ENCODE measurements at regions not wholly inside any gene's neighbourhood (a gene's known extent, or its start where the extent isn't known, plus 50 kb on each side); places are given as distances from the start of the nearest gene placed in this dataset.
A peak's percentile ranks its signal among the peaks of the same experiment; 100 is the strongest.

DNA sequence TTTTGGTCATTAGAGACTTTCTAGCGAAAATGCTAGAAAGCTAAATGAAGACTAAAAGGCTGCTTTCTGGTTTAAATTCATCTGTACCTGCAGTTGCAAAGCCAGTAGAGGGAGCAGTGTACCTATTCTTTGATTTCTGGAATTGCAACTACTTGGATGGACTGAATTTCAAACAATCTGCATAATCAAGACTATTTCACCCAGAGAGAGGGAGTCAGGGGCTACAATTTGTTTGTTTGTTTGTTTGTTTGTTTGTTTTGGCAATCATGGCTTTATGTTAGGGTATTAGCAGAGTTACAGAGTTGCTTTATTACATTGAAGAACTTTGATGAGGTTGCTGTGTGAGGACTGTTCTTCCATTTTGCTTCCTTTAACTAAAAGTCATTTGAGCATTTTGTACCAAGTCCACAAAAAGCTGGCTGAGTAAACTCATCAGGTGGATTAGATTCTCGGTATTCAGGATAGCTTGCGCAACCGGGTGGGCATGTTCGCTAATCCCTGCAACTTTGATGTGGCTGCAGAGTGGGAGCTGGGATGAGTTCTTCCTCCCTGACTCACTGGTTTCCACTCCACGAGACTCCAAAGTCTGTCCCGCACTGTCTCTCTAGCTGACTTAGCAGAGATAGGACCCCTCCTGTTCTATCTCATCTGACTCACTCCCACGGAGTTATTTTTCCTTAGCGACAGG, 80.0 kb upstream of the TUT7 start:
- Histone ChIP-seq H2AK5ac (ENCODE audit: low read depth, low read length) (no peak overlapping the region), H3K9me3 (replicated peaks in 1 of 2; ENCODE audit: control insufficient read depth in 2 of 2, insufficient read depth in 1 of 2, low read depth in 1 of 2, low read length in 2 of 2) (no peaks in the 10 kb centered on the region), H3K14ac (ENCODE audit: low read length) (no peak overlapping the region), H3K4me1 (ENCODE audit: control insufficient read depth in 2 of 2, insufficient read depth in 1 of 2, low read depth in 1 of 2, low read length in 2 of 2) (peaks cover 0 to 3% of the 10 kb centered on the region in 2 donors), H4K91ac (ENCODE audit: low read depth, low read length, poor library complexity) (no peak overlapping the region), H2BK120ac (ENCODE audit: low read depth, low read length) (no peak overlapping the region), H3K4me2 (ENCODE audit: insufficient read depth, low read length, poor library complexity, severe bottlenecking) (no peak overlapping the region), H3K27ac (replicated peaks; ENCODE audit: low read length) (no peak overlapping the region), H4K8ac (ENCODE audit: low read depth, low read length) (no peak overlapping the region), H3K4me3 (ENCODE audit: low read length in 2 of 2) (no peak overlapping the region), H3K23ac (ENCODE audit: low read depth, low read length, poor library complexity) (no peak overlapping the region), H3K18ac (ENCODE audit: low read length) (no peak overlapping the region), H3K36me3 (replicated peaks in 1 of 2; ENCODE audit: control insufficient read depth in 2 of 2, insufficient read depth in 2 of 2, low read length in 2 of 2) (no peaks in the 10 kb centered on the region), H3K9ac (ENCODE audit: low read depth, low read length, poor library complexity) (no peak overlapping the region), H3K27me3 (ENCODE audit: control insufficient read depth in 3 of 3, insufficient read depth in 3 of 3, low read depth in 1 of 3, low read length in 3 of 3) (no peaks in the 10 kb centered on the region), H2BK15ac (ENCODE audit: low read length) (no peak overlapping the region), H3K4ac (ENCODE audit: low read length) (no peak overlapping the region), H2AFZ (ENCODE audit: low read length) (no peak overlapping the region), H2BK12ac (ENCODE audit: low read length) (no peak overlapping the region), H2BK5ac (ENCODE audit: low read length) (no peak overlapping the region), H3K79me1 (ENCODE audit: low read depth, low read length) (no peaks in the 10 kb centered on the region)
- WGBS, 2 donors (ENCODE audit: extremely low coverage in 2 of 2, insufficient read length in 2 of 2, insufficient replicate concordance in 1 of 2): no CpG with 5 or more reads among the region's 9 CpGs
- DNase-seq (ENCODE audit: low spot score): peak; percentile 57

DNA sequence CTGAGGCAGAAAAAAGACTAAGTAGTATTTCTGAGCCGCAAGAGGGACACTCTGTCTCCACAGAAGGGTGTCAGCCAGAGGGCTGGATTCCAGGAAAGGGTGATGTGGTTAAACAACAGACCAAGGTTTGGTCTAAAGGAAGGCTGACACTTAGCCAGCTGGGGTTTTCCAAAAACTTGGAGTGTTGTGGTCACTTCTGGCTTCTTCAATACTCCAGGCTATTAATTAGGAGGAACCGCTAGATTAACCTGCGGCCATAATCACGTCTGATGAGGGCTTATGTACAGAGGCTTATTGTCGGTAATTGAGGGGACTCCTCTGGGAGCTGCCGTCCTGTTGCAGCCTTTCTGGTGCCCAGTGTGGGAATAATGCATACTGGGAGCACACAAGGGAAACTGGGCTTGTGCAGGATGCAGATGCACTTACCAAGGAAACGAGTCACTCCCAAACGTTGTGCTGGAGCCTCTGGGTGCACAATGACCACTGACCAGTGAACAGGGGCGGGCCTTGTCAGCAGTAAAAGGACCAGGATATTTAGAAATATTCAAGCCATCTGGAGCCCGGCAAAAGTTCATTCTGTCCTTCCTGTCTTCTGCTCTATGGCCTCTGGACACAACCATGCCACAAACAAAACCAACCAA, 70.2 kb upstream of the TUT7 start:
- no peak overlapping the region for H3K14ac ChIP-seq (ENCODE audit: low read length)
- no peak overlapping the region for H2BK15ac ChIP-seq (ENCODE audit: low read length)
- no peaks in the 10 kb centered on the region for H3K9me3 ChIP-seq (replicated peaks in 1 of 2; ENCODE audit: control insufficient read depth in 2 of 2, insufficient read depth in 1 of 2, low read depth in 1 of 2, low read length in 2 of 2)
- H2BK5ac ChIP-seq (ENCODE audit: low read length): no peak overlapping the region
- H3K4me3 ChIP-seq (ENCODE audit: low read length in 2 of 2): no peak overlapping the region
- H3K4ac ChIP-seq (ENCODE audit: low read length): no peak overlapping the region
- H3K79me1 ChIP-seq (ENCODE audit: low read depth, low read length): no peaks in the 10 kb centered on the region
- H3K23ac ChIP-seq (ENCODE audit: low read depth, low read length, poor library complexity): no peak overlapping the region
- no peak overlapping the region for H4K91ac ChIP-seq (ENCODE audit: low read depth, low read length, poor library complexity)
- no peaks in the 10 kb centered on the region for H3K4me1 ChIP-seq (ENCODE audit: control insufficient read depth in 2 of 2, insufficient read depth in 1 of 2, low read depth in 1 of 2, low read length in 2 of 2)
- H3K4me2 ChIP-seq (ENCODE audit: insufficient read depth, low read length, poor library complexity, severe bottlenecking): no peak overlapping the region
- H3K27ac ChIP-seq (replicated peaks; ENCODE audit: low read length): no peak overlapping the region
- H4K8ac ChIP-seq (ENCODE audit: low read depth, low read length): no peak overlapping the region
- H3K27me3 ChIP-seq (ENCODE audit: control insufficient read depth in 3 of 3, insufficient read depth in 3 of 3, low read depth in 1 of 3, low read length in 3 of 3): peaks cover 0 to 3% (median 0%) of the 10 kb centered on the region in 3 experiments
- no peak overlapping the region for H3K18ac ChIP-seq (ENCODE audit: low read length)
- no peak overlapping the region for H3K9ac ChIP-seq (ENCODE audit: low read depth, low read length, poor library complexity)
- no peak for DNase-seq (ENCODE audit: low spot score)
- no peak overlapping the region for H2AK5ac ChIP-seq (ENCODE audit: low read depth, low read length)
- WGBS, 2 donors (ENCODE audit: extremely low coverage in 2 of 2, insufficient read length in 2 of 2, insufficient replicate concordance in 1 of 2): no CpG with 5 or more reads among the region's 10 CpGs
- no peak overlapping the region for H2AFZ ChIP-seq (ENCODE audit: low read length)
- no peak overlapping the region for H2BK120ac ChIP-seq (ENCODE audit: low read depth, low read length)
- no peak overlapping the region for H2BK12ac ChIP-seq (ENCODE audit: low read length)
- H3K36me3 ChIP-seq (replicated peaks in 1 of 2; ENCODE audit: control insufficient read depth in 2 of 2, insufficient read depth in 2 of 2, low read length in 2 of 2): no peaks in the 10 kb centered on the region

DNA sequence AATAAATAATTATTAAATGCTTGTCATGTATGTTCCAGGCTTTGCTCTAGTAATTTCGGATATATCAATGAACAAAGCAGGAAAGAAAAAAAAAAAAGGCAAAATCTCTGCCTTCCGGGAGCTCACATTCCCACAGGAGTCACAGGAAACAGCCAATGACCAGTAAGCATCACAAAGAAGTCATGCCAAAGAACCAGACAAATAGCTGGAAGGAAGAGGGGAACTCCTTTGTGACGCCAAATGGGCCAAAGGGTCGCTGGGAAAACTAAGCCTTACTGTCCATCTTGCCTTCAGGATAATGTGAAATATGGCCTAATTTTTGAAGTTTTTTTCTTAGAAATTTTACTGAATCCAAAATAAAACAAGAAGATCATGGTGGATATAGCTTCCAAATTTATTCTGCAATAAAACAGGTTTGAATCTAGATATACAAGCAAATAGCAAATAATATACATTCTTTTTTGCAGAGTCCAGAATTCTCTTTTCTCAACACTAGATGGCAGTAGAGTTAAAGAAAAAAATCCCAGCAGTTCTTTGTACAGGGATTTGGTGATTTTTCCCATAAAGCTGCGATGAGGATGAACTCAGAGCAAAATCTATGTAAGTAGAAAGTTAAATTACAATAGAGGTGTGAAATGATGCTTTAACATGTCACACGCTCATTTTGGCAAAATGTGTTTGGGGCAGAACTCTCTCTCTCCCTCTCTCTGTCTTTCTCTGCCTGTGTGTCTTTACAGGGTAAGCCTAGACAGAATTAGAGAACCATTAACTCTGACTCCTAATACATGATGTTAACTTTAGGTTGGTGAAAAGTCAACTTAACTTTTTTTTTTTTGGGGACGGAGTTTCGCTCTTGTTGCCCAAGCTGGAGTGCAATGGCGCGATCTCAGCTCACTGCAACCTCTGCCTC, 60.0 kb upstream of the TUT7 start:
- Histone ChIP-seq H3K27ac (replicated peaks; ENCODE audit: low read length) (no peak overlapping the region), H3K27me3 (ENCODE audit: control insufficient read depth in 3 of 3, insufficient read depth in 3 of 3, low read depth in 1 of 3, low read length in 3 of 3) (no peaks in the 10 kb centered on the region), H4K8ac (ENCODE audit: low read depth, low read length) (no peak overlapping the region), H3K4ac (ENCODE audit: low read length) (no peak overlapping the region), H3K14ac (ENCODE audit: low read length) (no peak overlapping the region), H2AK5ac (ENCODE audit: low read depth, low read length) (no peak overlapping the region), H3K9ac (ENCODE audit: low read depth, low read length, poor library complexity) (no peak overlapping the region), H3K18ac (ENCODE audit: low read length) (no peak overlapping the region), H2BK12ac (ENCODE audit: low read length) (no peak overlapping the region), H2BK15ac (ENCODE audit: low read length) (no peak overlapping the region), H3K4me3 (ENCODE audit: low read length in 2 of 2) (no peak overlapping the region), H3K9me3 (replicated peaks in 1 of 2; ENCODE audit: control insufficient read depth in 2 of 2, insufficient read depth in 1 of 2, low read depth in 1 of 2, low read length in 2 of 2) (no peaks in the 10 kb centered on the region), H2AFZ (ENCODE audit: low read length) (no peak overlapping the region), H3K23ac (ENCODE audit: low read depth, low read length, poor library complexity) (no peak overlapping the region), H2BK120ac (ENCODE audit: low read depth, low read length) (no peak overlapping the region), H2BK5ac (ENCODE audit: low read length) (no peak overlapping the region), H3K79me1 (ENCODE audit: low read depth, low read length) (no peaks in the 10 kb centered on the region), H3K36me3 (replicated peaks in 1 of 2; ENCODE audit: control insufficient read depth in 2 of 2, insufficient read depth in 2 of 2, low read length in 2 of 2) (no peaks in the 10 kb centered on the region), H3K4me1 (ENCODE audit: control insufficient read depth in 2 of 2, insufficient read depth in 1 of 2, low read depth in 1 of 2, low read length in 2 of 2) (no peaks in the 10 kb centered on the region), H3K4me2 (ENCODE audit: insufficient read depth, low read length, poor library complexity, severe bottlenecking) (no peak overlapping the region), H4K91ac (ENCODE audit: low read depth, low read length, poor library complexity) (no peak overlapping the region)
- no CpG with 5 or more reads among the region's 10 CpGs for WGBS, 2 donors (ENCODE audit: extremely low coverage in 2 of 2, insufficient read length in 2 of 2, insufficient replicate concordance in 1 of 2)
- DNase-seq (ENCODE audit: low spot score): peak; percentile 31

DNA sequence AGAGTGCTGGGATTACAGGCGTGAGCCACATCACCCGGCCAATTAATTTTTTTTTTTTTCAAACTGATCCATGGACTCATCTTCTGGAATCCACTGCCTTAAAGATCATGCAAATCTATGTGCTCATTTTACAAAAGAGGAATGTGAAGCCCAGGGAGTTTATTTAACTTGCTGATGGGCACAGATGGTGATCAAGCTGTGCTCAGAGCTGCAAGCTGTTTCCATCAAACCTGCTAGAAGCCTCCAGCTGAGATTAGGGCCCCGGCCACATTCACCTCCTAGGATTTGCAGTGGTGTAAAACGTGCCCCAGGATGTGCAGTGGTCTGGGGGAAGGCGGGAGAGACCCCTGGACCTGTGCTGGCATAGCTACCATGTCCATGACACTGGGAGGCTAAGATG, 56.1 kb upstream of the TUT7 start:
- Histone ChIP-seq H3K27me3 (ENCODE audit: control insufficient read depth in 3 of 3, insufficient read depth in 3 of 3, low read depth in 1 of 3, low read length in 3 of 3) (no peaks in the 10 kb centered on the region), H2BK5ac (ENCODE audit: low read length) (no peak overlapping the region), H3K23ac (ENCODE audit: low read depth, low read length, poor library complexity) (peak overlapping the region; percentile 31), H3K4ac (ENCODE audit: low read length) (no peak overlapping the region), H2BK15ac (ENCODE audit: low read length) (no peak overlapping the region), H3K18ac (ENCODE audit: low read length) (peak overlapping the region; percentile 62), H3K14ac (ENCODE audit: low read length) (no peak overlapping the region), H4K91ac (ENCODE audit: low read depth, low read length, poor library complexity) (no peak overlapping the region), H2AFZ (ENCODE audit: low read length) (no peak overlapping the region), H2BK120ac (ENCODE audit: low read depth, low read length) (no peak overlapping the region), H3K27ac (replicated peaks; ENCODE audit: low read length) (no peak overlapping the region), H3K9me3 (replicated peaks in 1 of 2; ENCODE audit: control insufficient read depth in 2 of 2, insufficient read depth in 1 of 2, low read depth in 1 of 2, low read length in 2 of 2) (no peaks in the 10 kb centered on the region), H3K4me2 (ENCODE audit: insufficient read depth, low read length, poor library complexity, severe bottlenecking) (no peak overlapping the region), H2BK12ac (ENCODE audit: low read length) (no peak overlapping the region), H4K8ac (ENCODE audit: low read depth, low read length) (no peak overlapping the region), H3K4me1 (ENCODE audit: control insufficient read depth in 2 of 2, insufficient read depth in 1 of 2, low read depth in 1 of 2, low read length in 2 of 2) (peaks cover 0 to 4% of the 10 kb centered on the region in 2 donors), H3K79me1 (ENCODE audit: low read depth, low read length) (no peaks in the 10 kb centered on the region), H3K36me3 (replicated peaks in 1 of 2; ENCODE audit: control insufficient read depth in 2 of 2, insufficient read depth in 2 of 2, low read length in 2 of 2) (no peaks in the 10 kb centered on the region), H3K4me3 (ENCODE audit: low read length in 2 of 2) (no peak overlapping the region), H3K9ac (ENCODE audit: low read depth, low read length, poor library complexity) (no peak overlapping the region), H2AK5ac (ENCODE audit: low read depth, low read length) (no peak overlapping the region)
- no CpG with 5 or more reads among the region's 5 CpGs for WGBS, 2 donors (ENCODE audit: extremely low coverage in 2 of 2, insufficient read length in 2 of 2, insufficient replicate concordance in 1 of 2)
- no peak for DNase-seq (ENCODE audit: low spot score)

Measured in neuronal stem cell (in vitro differentiated cells).